ENCODE measurements at regions not wholly inside any gene's neighbourhood (a gene's known extent, or its start where the extent isn't known, plus 50 kb on each side); places are given as distances from the start of the nearest gene placed in this dataset.

GRCh38 chr4:164359881-164360280, 394.1 kb upstream of the SMIM31 start:
- Histone ChIP-seq H3K27me3 (no peaks in the 10 kb centered on the region), H3K27ac (no peak overlapping the region), H3K36me3 (no peaks in the 10 kb centered on the region), H3K4me1 (no peaks in the 10 kb centered on the region), H3K9me3 (no peaks in the 10 kb centered on the region), H3K4me3 (no peak overlapping the region)
- DNase-seq, result no peak
- ATAC-seq, result no peak
- intact Hi-C loops (cut with DNase I), result no loop called here
- no peak for TF ChIP-seq CTCF (IDR thresholded peaks at IDR 0.05)
- TF ChIP-seq POLR2A (IDR thresholded peaks at IDR 0.05), result no peak
- 71 to 82% (median 75%) methylated on average over 6 of the region's 6 CpGs for WGBS, 4 donors

- WGBS, 4 donors, result 62 to 77% (median 69%) methylated on average over 6 of the region's 6 CpGs
- H3K4me1 ChIP-seq, result no peaks in the 10 kb centered on the region
- H3K27me3 ChIP-seq, result no peaks in the 10 kb centered on the region
- no peak overlapping the region for H3K4me3 ChIP-seq
- TF ChIP-seq POLR2A (IDR thresholded peaks at IDR 0.05), result no peak
- no peak for TF ChIP-seq CTCF (IDR thresholded peaks at IDR 0.05)
- no peak overlapping the region for H3K27ac ChIP-seq
- H3K9me3 ChIP-seq, result no peaks in the 10 kb centered on the region
- no peak for DNase-seq
- intact Hi-C loops (cut with DNase I), result no loop called here
- H3K36me3 ChIP-seq, result no peaks in the 10 kb centered on the region
- no peak for ATAC-seq
Measured at GRCh38 chr4:164368894-164369293, 385.0 kb upstream of the SMIM31 start.

DNA sequence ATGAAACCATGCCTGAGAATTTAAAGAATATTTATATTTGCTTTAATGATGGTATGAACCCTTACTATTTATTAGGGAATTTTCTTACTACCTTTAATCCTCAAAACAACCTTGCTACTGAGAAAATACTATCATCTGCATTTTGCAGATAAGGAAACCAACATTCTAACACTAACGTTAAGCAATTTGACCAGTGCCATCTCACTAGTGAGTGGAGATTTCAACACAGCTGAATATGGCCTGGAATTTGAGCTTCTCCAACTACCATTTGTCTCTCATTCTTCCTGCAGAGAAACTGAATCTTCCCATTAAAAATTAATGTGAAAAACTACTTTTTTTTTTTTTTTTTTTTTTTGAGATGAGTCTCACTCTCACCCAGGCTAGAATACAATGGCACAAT, 380.9 kb upstream of the SMIM31 start:
- H3K4me3 ChIP-seq, result no peak overlapping the region
- H3K27me3 ChIP-seq, result no peaks in the 10 kb centered on the region
- H3K36me3 ChIP-seq, result no peaks in the 10 kb centered on the region
- H3K4me1 ChIP-seq, result no peaks in the 10 kb centered on the region
- H3K27ac ChIP-seq, result no peak overlapping the region
- WGBS, 4 donors, result 31 to 41% (median 33%) methylated on average over 1 of the region's 1 CpG
- DNase-seq (no peak), ATAC-seq (no peak)
- intact Hi-C loops (cut with DNase I), result no loop called here
- no peaks in the 10 kb centered on the region for H3K9me3 ChIP-seq
- TF ChIP-seq POLR2A (IDR thresholded peaks at IDR 0.05) (no peak), CTCF (IDR thresholded peaks at IDR 0.05) (no peak)

GRCh38 chr4:164377277-164377676, 376.7 kb upstream of the SMIM31 start:
- DNase-seq (no peak), ATAC-seq (no peak)
- peaks cover 0 to 19% (median 0%) of the 10 kb centered on the region in 9 donors for H3K27me3 ChIP-seq
- H3K27ac ChIP-seq, result no peak overlapping the region
- no peaks in the 10 kb centered on the region for H3K36me3 ChIP-seq
- no peak for TF ChIP-seq POLR2A (IDR thresholded peaks at IDR 0.05)
- TF ChIP-seq CTCF (IDR thresholded peaks at IDR 0.05), result no peak
- intact Hi-C loops (cut with DNase I), result no loop called here
- H3K4me3 ChIP-seq, result no peak overlapping the region
- H3K4me1 ChIP-seq, result no peaks in the 10 kb centered on the region
- WGBS, 4 donors, result 77 to 83% (median 78%) methylated on average over 4 of the region's 4 CpGs
- no peaks in the 10 kb centered on the region for H3K9me3 ChIP-seq

All from heart left ventricle (tissue), 16 donors.